SK-N-SH (cell line): ENCODE measurements at regions not wholly inside any gene's neighbourhood (a gene's known extent, or its start where the extent isn't known, plus 50 kb on each side); places are given as distances from the start of the nearest gene placed in this dataset.

Source experiments
- CTCF ChIA-PET: fragments of 300-600, 350-600 bp; formaldehyde crosslinking; extraction: SDS; loops from one replicate; lab custom pipeline; 2021; lab: Yijun Ruan, JAX
- POLR2A ChIA-PET: fragments of 350-600 bp; sonication (Branson Sonifier 250); formaldehyde crosslinking; extraction: SDS; loops from one replicate; lab custom pipeline; 2020; ENCODE audit warnings: antibody characterized with exemption, inconsistent platforms; lab: Yijun Ruan, JAX
- DNase-seq: peaks from one replicate; pipeline ENCODE4 v3.0.0; 2012
- H2AFZ ChIP-seq: fragments of 200-600 bp; sonication (generic); 2 replicates; pipeline ENCODE4 v1.8.1; 2016; ENCODE audit warnings: antibody characterized with exemption, mild to moderate bottlenecking, low read depth
- H3F3A ChIP-seq: fragments of 200-600 bp; sonication (generic); replicated peaks from 2 replicates; pipeline ENCODE3; 2016; ENCODE audit warnings: antibody characterized with exemption, mild to moderate bottlenecking; ENCODE audit not compliant: insufficient read depth
- H3K27ac ChIP-seq, 2 experiments: fragments of 200-500 bp in 1 of 2; fragments of 200-600 bp in 1 of 2; sonication (Bioruptor generic) in 1 of 2; sonication (generic), shearing (Covaris generic) in 1 of 2; 2 replicates each; pipeline versions ENCODE4 v1.5.1 to v1.6.1; 2014 to 2016; ENCODE audit warnings: low read depth in 2 of 2, inconsistent platforms in 1 of 2, low read length in 1 of 2, mild to moderate bottlenecking in 1 of 2, mixed read lengths in 1 of 2
- H3K27me3 ChIP-seq: fragments of 200-600 bp; sonication (generic), shearing (Covaris generic); 2 replicates; pipeline ENCODE4 v1.6.1; 2016; ENCODE audit warnings: mixed run types; ENCODE audit not compliant: insufficient read depth
- H3K36me3 ChIP-seq, 2 experiments: fragments of 200-500 bp in 1 of 2; fragments of 200-600 bp in 1 of 2; sonication (Bioruptor generic) in 1 of 2; sonication (generic) in 1 of 2; replicated peaks in 1 of 2; 2 replicates each; pipeline versions ENCODE3 to v1.5.1; 2014 to 2016; ENCODE audit warnings: low read length in 1 of 2, mild to moderate bottlenecking in 1 of 2; ENCODE audit not compliant: insufficient read depth in 2 of 2, control insufficient read depth in 1 of 2
- H3K4me1 ChIP-seq, 2 experiments: fragments of 200-500 bp in 1 of 2; fragments of 200-600 bp in 1 of 2; sonication (Bioruptor generic) in 1 of 2; sonication (generic), shearing (Covaris generic) in 1 of 2; 2 replicates each; pipeline versions ENCODE4 v1.5.1 to v1.6.1; 2014 to 2016; ENCODE audit warnings: low read depth in 1 of 2, low read length in 1 of 2, mixed run types in 1 of 2; ENCODE audit not compliant: insufficient read depth in 2 of 2, control insufficient read depth in 1 of 2
- H3K4me2 ChIP-seq: fragments of 200-600 bp; sonication (generic), shearing (Covaris generic); 2 replicates; pipeline ENCODE4 v1.6.1; 2017; ENCODE audit warnings: mixed run types
- H3K4me3 ChIP-seq, 2 experiments: fragments of 200-500 bp in 1 of 2; fragments of 200-600 bp in 1 of 2; sonication (Bioruptor generic) in 1 of 2; sonication (generic), shearing (Covaris generic) in 1 of 2; 2 replicates each; pipeline versions ENCODE4 v1.5.1 to v1.8.1; 2014 to 2016; ENCODE audit warnings: low read depth in 2 of 2, inconsistent platforms in 1 of 2, low read length in 1 of 2, mild to moderate bottlenecking in 1 of 2, mixed read lengths in 1 of 2, moderate library complexity in 1 of 2
- H3K79me2 ChIP-seq: fragments of 200-600 bp; sonication (generic); 2 replicates; pipeline ENCODE4 v1.8.1; 2017; ENCODE audit warnings: mild to moderate bottlenecking; ENCODE audit not compliant: insufficient read depth
- H3K9ac ChIP-seq: fragments of 200-600 bp; sonication (generic); 2 replicates; pipeline ENCODE4 v1.6.1; 2017; ENCODE audit warnings: mixed run types
- H3K9me2 ChIP-seq: fragments of 200-600 bp; sonication (generic); 2 replicates; pipeline ENCODE4 v1.6.1; 2017; ENCODE audit warnings: mixed run types
- H3K9me3 ChIP-seq: fragments of 200-600 bp; sonication (generic); 2 replicates; pipeline ENCODE4 v1.6.1; 2017; ENCODE audit warnings: mixed run types, mild to moderate bottlenecking, moderate library complexity
- H4K20me1 ChIP-seq: fragments of 200-600 bp; sonication (generic); 2 replicates; pipeline ENCODE4 v1.6.1; 2017; ENCODE audit warnings: mild to moderate bottlenecking, mixed run types; ENCODE audit not compliant: insufficient read depth
- CHD2 ChIP-seq: fragments of 150-350 bp; IDR thresholded peaks from 2 replicates; pipeline ENCODE4 v1.6.1; 2018; ENCODE audit warnings: low read length; ENCODE audit not compliant: partially characterized antibody
- ELF1 ChIP-seq: IDR thresholded peaks from 2 replicates; pipeline ENCODE4 v1.4.0; 2012
- EP300 ChIP-seq, 2 experiments: IDR thresholded peaks; 2 replicates each; pipeline versions ENCODE4 v1.4.0 to v1.6.1; 2012; ENCODE audit warnings: borderline replicate concordance in 1 of 2, low read depth in 1 of 2, low read length in 1 of 2
- FOSL2 ChIP-seq: IDR thresholded peaks from 2 replicates; pipeline ENCODE4 v1.4.0; 2012; ENCODE audit warnings: low read depth, mild to moderate bottlenecking, moderate library complexity, borderline replicate concordance
- GABPA ChIP-seq: IDR thresholded peaks from 2 replicates; pipeline ENCODE4 v1.4.0; 2012; ENCODE audit warnings: low read depth, mild to moderate bottlenecking
- GATA2 ChIP-seq: sonication (generic); formaldehyde crosslinking; IDR thresholded peaks from 2 replicates; pipeline ENCODE4 v1.5.0; 2020; ENCODE audit warnings: mild to moderate bottlenecking, missing genetic modification reagents
- NFIC ChIP-seq: IDR thresholded peaks from 2 replicates; pipeline ENCODE4 v1.4.0; 2012; ENCODE audit warnings: borderline replicate concordance
- POLR2AphosphoS5 ChIP-seq: IDR thresholded peaks from 2 replicates; pipeline ENCODE4 v1.6.1; 2012; ENCODE audit warnings: low read depth, low read length
- RAD21 ChIP-seq: IDR thresholded peaks from 2 replicates; pipeline ENCODE4 v1.6.1; 2012; ENCODE audit warnings: mild to moderate bottlenecking, low read length
- RFX5 ChIP-seq: IDR thresholded peaks from 2 replicates; pipeline ENCODE4 v1.6.1; 2012; ENCODE audit warnings: mild to moderate bottlenecking, improper control_type of control experiment, low read length
- SIN3A ChIP-seq: IDR thresholded peaks from 2 replicates; pipeline ENCODE4 v1.6.1; 2012; ENCODE audit warnings: low read depth, mild to moderate bottlenecking, low read length, moderate library complexity, borderline replicate concordance
- TEAD4 ChIP-seq: IDR thresholded peaks from 2 replicates; pipeline ENCODE4 v1.4.0; 2012; ENCODE audit warnings: mild to moderate bottlenecking, borderline replicate concordance; ENCODE audit not compliant: insufficient read depth
- YY1 ChIP-seq: IDR thresholded peaks from 2 replicates; pipeline ENCODE4 v1.4.0; 2012; ENCODE audit warnings: low read depth, mild to moderate bottlenecking
- WGBS: methylation state at CpG from one replicate; pipeline ENCODE4 v1.1.6; 2017; ENCODE audit warnings: low lambda C conversion rate; 5-methylcytosine and 5-hydroxymethylcytosine counted together
- TF ChIP-seq, protein P1 (sequence below): IDR thresholded peaks from 2 replicates; pipeline ENCODE4 v1.4.0; 2012; ENCODE audit warnings: low read depth
- TF ChIP-seq, protein P2 (sequence below): IDR thresholded peaks from 2 replicates; pipeline ENCODE4 v1.4.0; 2012; ENCODE audit warnings: low read depth, borderline replicate concordance
- TF ChIP-seq, protein P3 (sequence below): IDR thresholded peaks from 2 replicates; pipeline ENCODE4 v1.6.1; 2012; ENCODE audit warnings: mild to moderate bottlenecking, low read depth, low read length, moderate library complexity

DNA sequence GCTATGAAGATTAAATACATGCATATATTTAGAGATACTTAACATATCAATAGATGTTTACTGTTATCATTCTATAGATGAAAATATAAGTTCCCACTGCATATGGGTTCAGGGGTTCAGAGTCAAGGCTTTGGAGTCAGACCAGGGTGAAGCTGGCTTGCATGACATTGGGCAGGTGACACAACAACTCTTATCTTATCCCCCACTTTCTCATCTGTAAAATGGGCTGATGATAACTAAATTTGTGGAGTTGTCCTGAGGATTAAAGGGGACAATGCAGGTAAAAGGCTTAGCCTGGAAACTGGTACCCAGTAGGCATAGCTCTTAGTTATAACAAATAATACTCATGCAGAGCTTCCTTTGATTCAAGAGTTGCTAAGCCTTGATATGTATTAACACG is 72.6 kb upstream of the BRINP1 start:
- no peaks in the 10 kb centered on the region for H3K9me2 ChIP-seq
- no peaks in the 10 kb centered on the region for H3K9me3 ChIP-seq
- H3K4me3 ChIP-seq, result no peak overlapping the region
- no peaks in the 10 kb centered on the region for H3K79me2 ChIP-seq
- 40% methylated on average over 1 of the region's 1 CpG for WGBS
- H3K36me3 ChIP-seq, result no peaks in the 10 kb centered on the region
- no peak for DNase-seq
- H3F3A ChIP-seq, result no peaks in the 10 kb centered on the region
- no peak overlapping the region for H3K4me2 ChIP-seq
- H3K4me1 ChIP-seq, result no peaks in the 10 kb centered on the region
- ChIA-PET CTCF (no interaction called here), POLR2A (no interaction called here)
- TF ChIP-seq TEAD4 (no peak), GABPA (no peak), EP300 (IDR thresholded peaks at IDR 0.05; ENCODE audit: borderline replicate concordance in 1 of 2, low read depth in 1 of 2, low read length in 1 of 2) (no peak), NFIC (no peak), YY1 (no peak), FOSL2 (no peak), ELF1 (no peak), RFX5 (no peak), RAD21 (no peak), CHD2 (no peak), SIN3A (no peak), GATA2 (CRISPR knock-in tag) (no peak), POLR2AphosphoS5 (no peak)
- TF ChIP-seq, protein P1, sequence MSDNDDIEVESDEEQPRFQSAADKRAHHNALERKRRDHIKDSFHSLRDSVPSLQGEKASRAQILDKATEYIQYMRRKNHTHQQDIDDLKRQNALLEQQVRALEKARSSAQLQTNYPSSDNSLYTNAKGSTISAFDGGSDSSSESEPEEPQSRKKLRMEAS, result no peak
- TF ChIP-seq, protein P2, sequence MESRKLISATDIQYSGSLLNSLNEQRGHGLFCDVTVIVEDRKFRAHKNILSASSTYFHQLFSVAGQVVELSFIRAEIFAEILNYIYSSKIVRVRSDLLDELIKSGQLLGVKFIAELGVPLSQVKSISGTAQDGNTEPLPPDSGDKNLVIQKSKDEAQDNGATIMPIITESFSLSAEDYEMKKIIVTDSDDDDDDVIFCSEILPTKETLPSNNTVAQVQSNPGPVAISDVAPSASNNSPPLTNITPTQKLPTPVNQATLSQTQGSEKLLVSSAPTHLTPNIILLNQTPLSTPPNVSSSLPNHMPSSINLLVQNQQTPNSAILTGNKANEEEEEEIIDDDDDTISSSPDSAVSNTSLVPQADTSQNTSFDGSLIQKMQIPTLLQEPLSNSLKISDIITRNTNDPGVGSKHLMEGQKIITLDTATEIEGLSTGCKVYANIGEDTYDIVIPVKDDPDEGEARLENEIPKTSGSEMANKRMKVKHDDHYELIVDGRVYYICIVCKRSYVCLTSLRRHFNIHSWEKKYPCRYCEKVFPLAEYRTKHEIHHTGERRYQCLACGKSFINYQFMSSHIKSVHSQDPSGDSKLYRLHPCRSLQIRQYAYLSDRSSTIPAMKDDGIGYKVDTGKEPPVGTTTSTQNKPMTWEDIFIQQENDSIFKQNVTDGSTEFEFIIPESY, result no peak
- TF ChIP-seq, protein P3, sequence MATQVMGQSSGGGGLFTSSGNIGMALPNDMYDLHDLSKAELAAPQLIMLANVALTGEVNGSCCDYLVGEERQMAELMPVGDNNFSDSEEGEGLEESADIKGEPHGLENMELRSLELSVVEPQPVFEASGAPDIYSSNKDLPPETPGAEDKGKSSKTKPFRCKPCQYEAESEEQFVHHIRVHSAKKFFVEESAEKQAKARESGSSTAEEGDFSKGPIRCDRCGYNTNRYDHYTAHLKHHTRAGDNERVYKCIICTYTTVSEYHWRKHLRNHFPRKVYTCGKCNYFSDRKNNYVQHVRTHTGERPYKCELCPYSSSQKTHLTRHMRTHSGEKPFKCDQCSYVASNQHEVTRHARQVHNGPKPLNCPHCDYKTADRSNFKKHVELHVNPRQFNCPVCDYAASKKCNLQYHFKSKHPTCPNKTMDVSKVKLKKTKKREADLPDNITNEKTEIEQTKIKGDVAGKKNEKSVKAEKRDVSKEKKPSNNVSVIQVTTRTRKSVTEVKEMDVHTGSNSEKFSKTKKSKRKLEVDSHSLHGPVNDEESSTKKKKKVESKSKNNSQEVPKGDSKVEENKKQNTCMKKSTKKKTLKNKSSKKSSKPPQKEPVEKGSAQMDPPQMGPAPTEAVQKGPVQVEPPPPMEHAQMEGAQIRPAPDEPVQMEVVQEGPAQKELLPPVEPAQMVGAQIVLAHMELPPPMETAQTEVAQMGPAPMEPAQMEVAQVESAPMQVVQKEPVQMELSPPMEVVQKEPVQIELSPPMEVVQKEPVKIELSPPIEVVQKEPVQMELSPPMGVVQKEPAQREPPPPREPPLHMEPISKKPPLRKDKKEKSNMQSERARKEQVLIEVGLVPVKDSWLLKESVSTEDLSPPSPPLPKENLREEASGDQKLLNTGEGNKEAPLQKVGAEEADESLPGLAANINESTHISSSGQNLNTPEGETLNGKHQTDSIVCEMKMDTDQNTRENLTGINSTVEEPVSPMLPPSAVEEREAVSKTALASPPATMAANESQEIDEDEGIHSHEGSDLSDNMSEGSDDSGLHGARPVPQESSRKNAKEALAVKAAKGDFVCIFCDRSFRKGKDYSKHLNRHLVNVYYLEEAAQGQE, result no peak
- no peak overlapping the region for H3K27ac ChIP-seq
- no peaks in the 10 kb centered on the region for H4K20me1 ChIP-seq
- no peak overlapping the region for H2AFZ ChIP-seq
- H3K27me3 ChIP-seq, result no peaks in the 10 kb centered on the region
- H3K9ac ChIP-seq, result no peak overlapping the region
